ENCODE measurements at regions not wholly inside any gene's neighbourhood (a gene's known extent, or its start where the extent isn't known, plus 50 kb on each side); places are given as distances from the start of the nearest gene placed in this dataset.
"Not testable (repeated sequence)": the region's sequence is repeated elsewhere in the genome, so short reads cannot be mapped to it uniquely, and the experiment has no call there.

DNA sequence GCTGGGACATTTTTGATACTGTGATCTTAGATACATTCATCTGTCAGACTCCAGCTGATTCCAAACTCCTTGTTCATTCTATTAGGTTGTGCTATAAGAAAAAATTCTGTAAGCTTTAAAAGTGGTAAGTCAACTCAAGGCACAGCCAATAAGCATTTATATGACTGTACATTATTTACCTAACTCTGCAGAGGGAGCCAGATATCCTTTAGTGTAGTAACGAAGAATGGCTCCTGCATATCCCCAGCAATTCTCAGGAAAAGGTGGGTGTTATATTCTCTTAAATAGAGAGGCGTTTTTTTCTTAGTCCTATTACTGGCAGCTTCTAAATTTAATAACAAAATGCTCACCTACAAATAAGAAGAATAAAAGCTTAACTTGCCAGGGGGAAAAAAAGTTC is 374.3 kb upstream of the GOT2 start:
- TF ChIP-seq, protein P1, sequence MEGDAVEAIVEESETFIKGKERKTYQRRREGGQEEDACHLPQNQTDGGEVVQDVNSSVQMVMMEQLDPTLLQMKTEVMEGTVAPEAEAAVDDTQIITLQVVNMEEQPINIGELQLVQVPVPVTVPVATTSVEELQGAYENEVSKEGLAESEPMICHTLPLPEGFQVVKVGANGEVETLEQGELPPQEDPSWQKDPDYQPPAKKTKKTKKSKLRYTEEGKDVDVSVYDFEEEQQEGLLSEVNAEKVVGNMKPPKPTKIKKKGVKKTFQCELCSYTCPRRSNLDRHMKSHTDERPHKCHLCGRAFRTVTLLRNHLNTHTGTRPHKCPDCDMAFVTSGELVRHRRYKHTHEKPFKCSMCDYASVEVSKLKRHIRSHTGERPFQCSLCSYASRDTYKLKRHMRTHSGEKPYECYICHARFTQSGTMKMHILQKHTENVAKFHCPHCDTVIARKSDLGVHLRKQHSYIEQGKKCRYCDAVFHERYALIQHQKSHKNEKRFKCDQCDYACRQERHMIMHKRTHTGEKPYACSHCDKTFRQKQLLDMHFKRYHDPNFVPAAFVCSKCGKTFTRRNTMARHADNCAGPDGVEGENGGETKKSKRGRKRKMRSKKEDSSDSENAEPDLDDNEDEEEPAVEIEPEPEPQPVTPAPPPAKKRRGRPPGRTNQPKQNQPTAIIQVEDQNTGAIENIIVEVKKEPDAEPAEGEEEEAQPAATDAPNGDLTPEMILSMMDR (IDR thresholded peaks at IDR 0.05): no peak
- intact Hi-C loops (cut with micrococcal nuclease): no loop called here
- DNase-seq: no peak
- H3K36me3 Mint-ChIP-seq (ENCODE audit: low read depth): no peaks in the 10 kb centered on the region
- no peaks in the 10 kb centered on the region for H3K4me1 Mint-ChIP-seq
- no peak overlapping the region for H3K27ac Mint-ChIP-seq
- H3K4me3 Mint-ChIP-seq: no peak overlapping the region
- H3K27me3 Mint-ChIP-seq: no peaks in the 10 kb centered on the region
- ATAC-seq (ENCODE audit: low read depth): no peak
- no peaks in the 10 kb centered on the region for H3K9me3 Mint-ChIP-seq
- ChIA-PET POLR2A (no interaction called here), CTCF (no interaction called here)

DNA sequence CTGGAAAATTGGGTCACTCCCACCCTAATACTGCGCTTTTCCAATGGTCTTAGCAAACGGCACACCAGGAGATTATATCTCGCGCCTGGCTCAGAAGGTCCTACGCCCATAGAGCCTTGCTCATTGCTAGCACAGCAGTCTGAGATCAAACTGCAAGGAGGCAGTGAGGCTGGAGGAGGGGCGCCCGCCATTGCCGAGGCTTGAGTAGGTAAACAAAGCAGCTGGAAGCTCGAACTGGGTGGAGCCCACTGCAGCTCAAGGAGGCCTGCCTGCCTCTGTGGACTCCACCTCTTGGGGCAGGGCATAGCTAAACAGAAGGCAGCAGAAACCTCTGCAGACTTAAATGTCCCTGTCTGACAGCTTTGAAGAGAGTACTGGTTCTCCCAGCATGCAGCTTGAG is 362.6 kb upstream of the GOT2 start:
- H3K27ac Mint-ChIP-seq; H3K4me1 Mint-ChIP-seq; POLR2A ChIA-PET; H3K9me3 Mint-ChIP-seq; intact Hi-C loops (cut with micrococcal nuclease); H3K36me3 Mint-ChIP-seq (ENCODE audit: low read depth); H3K27me3 Mint-ChIP-seq; H3K4me3 Mint-ChIP-seq; ATAC-seq (ENCODE audit: low read depth); DNase-seq; CTCF ChIA-PET: not testable (repeated sequence)

DNA sequence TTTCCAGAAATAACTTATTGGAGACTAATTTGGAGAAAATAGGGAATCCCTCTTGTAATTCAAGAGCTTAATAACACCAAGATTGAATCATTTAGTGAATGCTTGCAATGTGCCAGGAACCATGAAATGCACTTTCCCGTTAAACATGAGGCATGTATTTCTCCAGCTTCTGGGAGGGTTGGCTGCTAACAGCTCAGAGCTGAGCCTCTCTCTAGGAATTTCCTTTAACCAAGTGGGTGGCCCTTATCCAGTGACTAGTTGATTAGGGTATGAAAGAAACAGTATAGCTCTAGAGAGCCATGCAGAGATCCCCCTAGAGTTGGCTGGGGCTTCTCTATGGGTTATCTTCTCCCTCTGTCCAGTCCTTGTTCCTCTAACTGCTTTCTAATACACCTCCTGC is 356.4 kb upstream of the GOT2 start:
- CTCF ChIA-PET: no interaction called here
- no peaks in the 10 kb centered on the region for H3K4me1 Mint-ChIP-seq
- intact Hi-C loops (cut with micrococcal nuclease): no loop called here
- POLR2A ChIA-PET: no interaction called here
- no peak overlapping the region for H3K4me3 Mint-ChIP-seq
- peaks cover 2% of the 10 kb centered on the region for H3K9me3 Mint-ChIP-seq
- ATAC-seq (ENCODE audit: low read depth) (no peak), DNase-seq (no peak)
- no peaks in the 10 kb centered on the region for H3K36me3 Mint-ChIP-seq (ENCODE audit: low read depth)
- no peak overlapping the region for H3K27ac Mint-ChIP-seq
- H3K27me3 Mint-ChIP-seq: no peaks in the 10 kb centered on the region
- TF ChIP-seq, protein P1 (IDR thresholded peaks at IDR 0.05): no peak

DNA sequence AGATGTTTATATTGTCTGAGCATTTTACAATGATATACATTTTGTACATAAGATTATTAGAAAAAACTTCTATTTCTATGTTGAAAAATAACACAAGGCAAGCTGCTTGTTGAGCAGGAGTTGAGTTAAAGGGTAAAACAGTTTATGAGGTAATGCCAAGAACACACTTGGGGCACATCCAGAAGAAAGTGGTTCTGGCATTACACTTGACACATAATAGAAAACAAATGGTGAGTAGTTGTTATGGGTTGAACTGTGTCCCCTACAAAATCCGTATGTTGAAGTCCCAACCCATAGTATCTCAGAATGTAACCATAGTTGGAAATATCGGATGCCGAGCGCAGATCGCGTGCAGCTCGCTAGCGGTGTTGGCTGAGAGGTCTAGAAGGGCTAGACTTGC is 354.3 kb upstream of the GOT2 start:
- Mint-ChIP-seq H3K36me3 (ENCODE audit: low read depth) (no peaks in the 10 kb centered on the region), H3K9me3 (no peaks in the 10 kb centered on the region), H3K27ac (no peak overlapping the region), H3K4me3 (no peak overlapping the region), H3K27me3 (no peaks in the 10 kb centered on the region), H3K4me1 (no peaks in the 10 kb centered on the region)
- ChIA-PET CTCF (no interaction called here), POLR2A (no interaction called here)
- TF ChIP-seq, protein P1 (IDR thresholded peaks at IDR 0.05): no peak
- no peak for ATAC-seq (ENCODE audit: low read depth)
- intact Hi-C loops (cut with micrococcal nuclease): no loop called here
- no peak for DNase-seq

DNA sequence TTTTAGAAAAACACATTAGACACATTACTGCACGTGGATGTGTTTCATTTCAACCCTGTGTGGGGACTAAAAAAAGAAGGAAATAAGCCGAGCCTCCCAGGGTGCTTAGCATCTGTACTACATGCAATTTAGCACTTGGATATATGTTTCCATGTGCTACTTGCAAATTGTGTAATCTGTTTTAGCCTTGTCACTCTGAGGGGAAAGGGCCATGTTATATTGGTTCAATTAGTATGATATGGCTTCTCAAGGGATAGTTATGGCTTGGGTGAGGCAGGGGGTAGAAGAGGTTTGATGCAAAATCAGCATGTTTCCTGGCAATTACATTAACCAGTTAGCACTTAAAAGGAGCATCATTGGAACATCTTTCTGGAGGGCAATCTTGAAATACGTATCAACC is 353.5 kb upstream of the GOT2 start:
- H3K4me3 Mint-ChIP-seq: no peak overlapping the region
- no peaks in the 10 kb centered on the region for H3K36me3 Mint-ChIP-seq (ENCODE audit: low read depth)
- peaks cover 2% of the 10 kb centered on the region for H3K9me3 Mint-ChIP-seq
- no peaks in the 10 kb centered on the region for H3K4me1 Mint-ChIP-seq
- no peak overlapping the region for H3K27ac Mint-ChIP-seq
- intact Hi-C loops (cut with micrococcal nuclease): no loop called here
- ChIA-PET CTCF (no interaction called here), POLR2A (no interaction called here)
- ATAC-seq (ENCODE audit: low read depth): no peak
- TF ChIP-seq, protein P1 (IDR thresholded peaks at IDR 0.05): no peak
- H3K27me3 Mint-ChIP-seq: no peaks in the 10 kb centered on the region
- DNase-seq: no peak

DNA sequence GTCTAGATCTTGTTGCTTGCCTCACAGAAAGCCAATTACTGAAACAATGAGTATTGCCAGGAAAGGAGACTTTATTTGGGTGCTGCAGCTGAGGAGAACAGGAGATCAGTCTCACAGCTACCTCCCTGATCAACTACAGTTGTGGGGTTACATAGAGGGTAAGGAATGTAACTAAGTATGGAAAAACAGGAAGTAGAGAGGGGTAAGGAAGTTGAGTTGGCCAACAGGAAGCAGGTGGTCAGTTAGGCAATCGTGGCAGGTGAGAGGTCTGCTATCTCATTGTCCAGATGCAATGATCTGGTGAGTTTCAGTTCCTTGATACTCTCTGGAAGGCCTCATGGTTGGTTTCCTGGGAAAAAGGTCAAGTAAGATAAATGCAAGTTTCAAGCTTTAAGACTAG is 333.1 kb upstream of the GOT2 start:
- Mint-ChIP-seq H3K9me3 (peaks cover 2% of the 10 kb centered on the region), H3K27me3 (no peaks in the 10 kb centered on the region), H3K4me1 (peaks cover 4% of the 10 kb centered on the region), H3K27ac (no peak overlapping the region), H3K4me3 (no peak overlapping the region), H3K36me3 (ENCODE audit: low read depth) (no peaks in the 10 kb centered on the region)
- intact Hi-C loops (cut with micrococcal nuclease): no loop called here
- ChIA-PET CTCF (no interaction called here), POLR2A (no interaction called here)
- TF ChIP-seq, protein P1 (IDR thresholded peaks at IDR 0.05): no peak
- no peak for ATAC-seq (ENCODE audit: low read depth)
- DNase-seq: no peak
